GM19043 (cell line): ENCODE measurements at regions not wholly inside any gene's neighbourhood (a gene's known extent, or its start where the extent isn't known, plus 50 kb on each side); places are given as distances from the start of the nearest gene placed in this dataset.

Source experiments
- ATAC-seq: cut with Tn5 transposase; IDR thresholded peaks from one replicate; pipeline ENCODE4 v1.9.1; 2021; ENCODE audit warnings: low read depth; ENCODE audit not compliant: unreplicated experiment

GRCh38 chr5:4832471-4832870, 307.7 kb upstream of the ADAMTS16 start:
- ATAC-seq, result no peak

GRCh38 chr5:4833104-4833738, 306.9 kb upstream of the ADAMTS16 start:
- ATAC-seq, result no peak

- no peak for ATAC-seq
Measured at GRCh38 chr5:4837489-4838058, 302.6 kb upstream of the ADAMTS16 start.

GRCh38 chr5:4845221-4845620, 294.9 kb upstream of the ADAMTS16 start:
- ATAC-seq, result no peak

GRCh38 chr5:4847766-4848165, 292.4 kb upstream of the ADAMTS16 start:
- ATAC-seq, result no peak

- ATAC-seq, result no peak
Measured at GRCh38 chr5:4855036-4855435, 285.1 kb upstream of the ADAMTS16 start.

DNA sequence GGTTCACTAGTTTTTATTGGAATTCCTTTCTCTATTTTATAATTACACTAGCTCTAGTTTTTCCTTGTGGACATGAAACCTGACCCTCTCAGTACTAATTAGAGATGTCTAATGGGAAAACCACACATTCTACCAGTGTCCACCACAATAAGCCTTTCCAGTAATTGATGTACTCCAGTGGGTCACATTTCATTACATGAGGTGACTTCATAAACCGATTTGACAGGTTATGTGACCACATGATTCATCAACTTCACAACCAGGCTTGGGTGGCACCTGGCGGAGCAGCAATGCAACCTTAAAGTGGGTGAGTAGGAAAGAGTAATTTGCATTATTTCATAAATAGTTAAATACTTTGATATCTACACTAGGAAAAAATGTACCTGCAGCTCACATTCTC, 284.2 kb upstream of the ADAMTS16 start:
- ATAC-seq, result no peak

DNA sequence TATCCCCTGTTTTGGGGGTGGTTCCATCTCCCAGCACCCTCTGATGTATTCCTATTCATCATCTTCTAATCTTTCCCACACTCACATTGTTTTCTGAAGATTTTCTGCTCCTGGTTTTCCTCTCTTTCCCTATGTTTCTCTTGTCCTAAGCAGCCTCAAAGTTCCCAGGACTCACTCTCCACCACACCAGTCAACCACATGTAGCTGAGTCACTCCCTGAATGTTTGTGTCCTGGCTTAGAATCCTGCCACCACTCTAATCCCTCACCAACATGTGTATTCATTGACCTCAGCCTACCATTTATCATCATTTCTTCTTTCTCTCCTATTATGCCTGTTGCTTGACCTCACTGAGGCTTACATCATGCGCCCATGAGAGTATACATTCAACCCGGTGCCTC, 282.4 kb upstream of the ADAMTS16 start:
- no peak for ATAC-seq

GRCh38 chr5:4859500-4860235, 280.5 kb upstream of the ADAMTS16 start:
- no peak for ATAC-seq

- ATAC-seq, result no peak
Measured at GRCh38 chr5:4860631-4861030, 279.5 kb upstream of the ADAMTS16 start.

GRCh38 chr5:4862500-4862899, 277.6 kb upstream of the ADAMTS16 start:
- no peak for ATAC-seq

GRCh38 chr5:4866131-4866659, 273.9 kb upstream of the ADAMTS16 start:
- ATAC-seq, result no peak

- ATAC-seq, result no peak
Measured at GRCh38 chr5:4866817-4867216, 273.3 kb upstream of the ADAMTS16 start.

DNA sequence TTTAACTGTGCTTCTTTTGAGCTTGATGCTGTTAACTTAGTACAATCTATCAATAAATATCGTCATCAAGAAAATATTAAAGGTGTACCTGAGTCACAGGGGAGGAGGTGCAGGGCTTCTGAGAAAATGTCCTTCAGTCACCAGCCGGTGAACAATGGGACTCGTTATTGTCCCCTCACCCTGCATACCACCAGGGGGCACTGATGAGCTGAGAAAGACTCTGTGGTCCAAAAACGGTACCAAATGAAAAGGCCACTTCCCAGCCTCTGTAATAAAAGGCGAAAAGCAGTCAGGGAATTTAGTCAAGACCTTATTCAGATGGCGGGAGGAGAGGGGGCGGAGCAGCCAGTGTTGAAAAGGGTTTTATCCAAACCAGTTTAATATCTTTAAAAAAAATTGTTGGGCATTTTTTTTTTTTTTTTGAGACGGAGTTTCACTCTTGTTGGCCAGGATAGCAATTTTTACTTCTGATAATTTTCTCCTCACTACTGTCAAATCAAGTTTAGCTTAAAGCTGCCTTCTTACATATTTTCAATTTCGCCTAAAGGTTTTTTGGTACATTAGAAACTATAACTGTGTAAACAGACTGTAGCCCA, 271.9 kb upstream of the ADAMTS16 start:
- no peak for ATAC-seq

GRCh38 chr5:4873652-4874051, 266.5 kb upstream of the ADAMTS16 start:
- no peak for ATAC-seq

DNA sequence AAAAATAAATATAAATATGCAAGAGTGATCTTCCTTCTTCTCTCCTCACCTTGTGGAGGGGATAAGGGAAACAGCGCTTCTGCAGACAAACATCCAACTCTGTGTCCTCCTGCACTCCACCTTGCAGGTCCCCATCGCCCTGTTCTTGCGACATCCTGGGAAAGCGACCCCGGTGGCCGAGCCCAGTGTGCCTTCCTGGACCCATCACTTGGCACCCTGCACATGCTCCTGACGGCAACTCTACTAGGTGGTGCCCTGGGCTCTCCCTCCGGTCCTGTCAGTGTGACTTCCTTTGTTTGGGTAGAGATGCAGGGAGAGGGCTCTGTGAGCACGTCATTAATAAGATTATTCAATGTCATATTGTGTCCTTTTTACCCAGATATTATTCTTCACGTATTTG, 266.0 kb upstream of the ADAMTS16 start:
- no peak for ATAC-seq

- no peak for ATAC-seq
Measured at GRCh38 chr5:4875942-4876341, 264.2 kb upstream of the ADAMTS16 start.

GRCh38 chr5:4876804-4877203, 263.3 kb upstream of the ADAMTS16 start:
- ATAC-seq, result no peak

DNA sequence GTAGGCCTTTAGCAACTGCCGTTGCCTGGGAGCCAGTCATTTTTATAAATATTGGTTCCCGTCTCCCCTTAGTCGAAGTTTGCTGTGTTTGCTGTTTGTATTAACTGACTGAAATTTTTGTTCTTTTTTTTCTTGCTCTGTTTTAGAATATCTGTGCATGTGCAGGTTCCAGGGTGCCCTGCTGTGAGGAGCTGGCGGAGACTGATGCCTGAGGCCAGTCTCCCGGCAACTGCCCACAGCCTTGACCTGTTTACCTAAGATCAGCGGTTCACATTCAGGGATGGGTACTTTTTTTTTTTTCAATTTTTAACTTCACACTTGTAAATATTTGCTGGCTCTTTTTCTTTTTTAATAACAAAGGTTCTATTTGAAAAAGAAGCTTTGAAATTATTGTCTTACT, 262.6 kb upstream of the ADAMTS16 start:
- ATAC-seq, result no peak

DNA sequence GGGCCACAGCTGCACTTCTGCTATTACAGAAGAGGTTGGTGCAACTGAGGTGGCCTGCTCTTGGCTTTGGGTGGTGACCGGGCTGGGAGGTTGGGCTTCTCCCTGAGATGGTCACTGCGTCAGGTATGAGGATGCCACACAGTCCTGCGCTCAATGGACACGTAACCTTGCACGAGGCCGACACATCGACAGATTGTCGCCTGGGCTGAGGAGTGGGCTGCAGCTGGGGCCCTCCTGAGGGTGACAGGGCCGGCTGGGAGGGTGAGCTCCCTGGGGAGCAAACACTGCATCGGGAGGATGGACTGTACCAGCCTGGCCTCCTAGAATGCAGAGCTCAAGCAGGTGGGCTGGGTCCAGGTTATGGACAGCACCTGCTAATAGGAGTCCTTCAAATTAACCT, 261.1 kb upstream of the ADAMTS16 start:
- ATAC-seq, result no peak

DNA sequence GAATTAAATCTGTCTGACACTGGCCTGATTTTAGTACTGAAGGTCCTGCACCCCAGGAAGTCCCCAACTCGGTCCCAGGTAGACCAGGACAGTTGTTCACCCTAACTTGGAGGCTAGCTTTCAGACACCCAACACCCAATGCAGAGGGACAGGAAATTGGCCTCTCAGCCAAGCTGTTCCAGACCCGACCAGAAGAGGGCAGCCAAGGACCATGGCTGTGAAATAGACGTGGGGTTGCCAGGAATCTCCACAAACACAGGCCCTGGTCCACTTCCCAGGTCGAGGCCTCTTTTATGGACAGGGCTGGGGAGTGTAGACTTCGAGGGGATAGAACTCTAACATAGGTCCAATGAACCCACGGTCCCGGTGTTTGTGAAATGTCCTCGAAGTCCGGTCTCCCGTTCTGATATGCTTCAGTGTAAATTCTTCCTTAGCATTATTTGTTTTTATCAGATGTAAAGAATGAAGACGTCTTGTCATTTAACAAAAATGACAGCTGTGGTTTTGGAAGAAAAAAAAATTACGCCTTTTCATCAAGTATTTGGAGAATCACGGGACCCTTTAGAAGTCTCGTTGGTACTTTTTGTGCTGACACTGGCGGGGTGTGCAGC, 260.3 kb upstream of the ADAMTS16 start:
- ATAC-seq, result peak; percentile 58
